ENCODE measurements at regions not wholly inside any gene's neighbourhood (a gene's known extent, or its start where the extent isn't known, plus 50 kb on each side); places are given as distances from the start of the nearest gene placed in this dataset.

GRCh38 chr2:23271230-23271629 lies 113.7 kb upstream of the KLHL29 start:
- intact Hi-C loops (cut with DNase I) = no loop called here
- no peak for ATAC-seq
- no peak for DNase-seq (ENCODE audit: low spot score)

- ATAC-seq (no peak), DNase-seq (ENCODE audit: low spot score) (no peak)
- intact Hi-C loops (cut with DNase I) = no loop called here
These were observed 111.2 kb upstream of the KLHL29 start for GRCh38 chr2:23273786-23274185.

- intact Hi-C loops (cut with DNase I) = no loop called here
- no peak for ATAC-seq
- DNase-seq (ENCODE audit: low spot score) = no peak
These were observed 104.6 kb upstream of the KLHL29 start for GRCh38 chr2:23280401-23280800.

GRCh38 chr2:23283653-23284052 lies 101.3 kb upstream of the KLHL29 start:
- ATAC-seq (no peak), DNase-seq (ENCODE audit: low spot score) (no peak)

GRCh38 chr2:23285091-23285800 lies 99.7 kb upstream of the KLHL29 start:
- DNase-seq (ENCODE audit: low spot score) = no peak
- intact Hi-C loops (cut with DNase I) = no loop called here
- no peak for ATAC-seq

More at GRCh38 chr2:23283653-23284052, 101.3 kb upstream of the KLHL29 start:
- intact Hi-C loops (cut with DNase I) = no loop called here

DNA sequence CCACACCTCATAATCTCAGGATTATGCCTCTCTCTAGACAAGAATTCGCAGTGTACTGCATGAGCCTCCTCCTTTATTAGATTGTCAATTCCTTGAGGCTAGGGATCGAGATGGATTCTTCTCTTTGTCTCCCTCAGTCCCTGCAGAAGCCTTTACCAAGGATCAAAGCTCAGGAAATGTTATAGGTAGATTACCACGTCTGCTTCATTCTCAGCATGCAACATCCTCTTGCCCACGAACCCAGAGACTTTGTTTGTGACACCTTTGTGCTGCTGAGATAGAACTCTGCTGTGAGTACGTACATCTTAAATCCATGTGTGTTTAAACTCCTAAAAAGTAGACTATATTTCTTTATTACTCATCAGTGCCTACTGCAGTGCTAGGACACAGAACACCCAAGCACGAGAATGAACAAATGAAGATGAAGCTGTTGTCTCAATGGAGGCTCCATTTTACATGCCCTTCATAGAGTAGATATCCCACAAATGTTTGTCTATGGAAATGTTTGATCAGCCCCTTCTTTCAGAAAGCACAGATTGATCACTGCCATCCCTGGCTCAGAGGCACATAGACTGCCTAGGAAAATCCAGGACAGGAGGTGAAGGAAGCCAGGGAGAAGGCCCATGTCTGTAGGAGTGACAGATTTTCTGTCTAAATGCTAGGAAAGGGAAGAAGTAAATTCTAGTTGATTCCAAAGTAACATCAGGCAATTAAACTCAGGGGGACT lies 98.8 kb upstream of the KLHL29 start:
- intact Hi-C loops (cut with DNase I) = no loop called here
- ATAC-seq = peak; percentile 7
- DNase-seq (ENCODE audit: low spot score) = no peak

DNA sequence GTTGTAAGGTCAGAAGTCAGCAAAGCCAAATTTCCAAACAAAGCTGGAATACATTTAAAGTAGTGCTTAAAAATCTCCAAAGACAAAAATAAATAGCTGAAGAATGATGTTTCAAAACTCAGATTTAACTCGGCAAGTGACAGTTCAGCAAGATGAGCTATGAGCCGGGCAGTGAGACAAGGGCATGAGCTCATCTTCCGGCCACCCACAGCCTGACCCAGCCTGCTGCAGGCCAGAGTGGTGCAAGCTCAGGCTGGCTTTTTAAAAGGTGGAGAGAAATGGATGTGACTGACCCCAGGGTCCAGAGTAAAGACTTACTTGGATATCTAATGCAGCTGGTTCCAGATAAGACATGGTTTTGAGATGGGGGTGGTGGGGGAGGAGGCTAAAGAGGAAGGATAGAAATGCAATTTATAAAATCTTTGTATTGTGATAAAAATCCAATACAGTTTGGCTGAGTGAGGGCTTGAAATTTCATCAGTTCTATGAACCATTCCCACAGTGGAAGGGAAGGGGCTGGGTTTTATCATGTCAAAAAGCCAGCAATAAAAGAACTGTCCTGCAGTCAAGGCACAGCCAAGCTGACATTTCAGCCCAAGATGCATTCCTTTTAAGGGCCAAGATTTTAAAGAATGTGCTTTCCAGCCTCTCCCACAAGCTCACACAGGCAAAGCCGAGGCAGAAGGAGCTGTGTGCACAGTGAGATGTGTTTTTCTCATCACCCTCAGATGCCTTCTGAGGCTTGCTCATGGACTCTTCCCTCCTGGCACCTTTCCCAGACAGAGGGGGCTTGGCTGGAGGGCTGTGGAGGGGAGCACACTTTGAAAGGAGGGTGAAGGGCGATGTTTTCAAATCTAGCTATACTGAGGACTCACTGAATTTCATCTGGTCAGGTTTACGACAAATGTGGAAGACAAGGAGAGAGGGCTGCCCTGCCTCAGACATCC lies 97.9 kb upstream of the KLHL29 start:
- peak; percentile 96 for ATAC-seq
- DNase-seq (ENCODE audit: low spot score) = peak; percentile 67
- intact Hi-C loops (cut with DNase I) = no loop called here

- ATAC-seq = no peak
- no peak for DNase-seq (ENCODE audit: low spot score)
- intact Hi-C loops (cut with DNase I) = no loop called here
These were observed 95.3 kb upstream of the KLHL29 start for GRCh38 chr2:23289671-23290070.

- intact Hi-C loops (cut with DNase I) = no loop called here
- no peak for DNase-seq (ENCODE audit: low spot score)
- peak; percentile 58 for ATAC-seq
These were observed 93.7 kb upstream of the KLHL29 start for GRCh38 chr2:23291239-23291638.

- DNase-seq (ENCODE audit: low spot score) (no peak), ATAC-seq (no peak)
- intact Hi-C loops (cut with DNase I) = no loop called here
These were observed 93.0 kb upstream of the KLHL29 start for GRCh38 chr2:23292024-23292423.

- intact Hi-C loops (cut with DNase I) = no loop called here
- DNase-seq (ENCODE audit: low spot score) (peak; percentile 65), ATAC-seq (peak; percentile 47)
These were observed 91.9 kb upstream of the KLHL29 start for GRCh38 chr2:23293063-23293462.

- peak; percentile 38 for ATAC-seq
- no peak for DNase-seq (ENCODE audit: low spot score)
- intact Hi-C loops (cut with DNase I) = no loop called here
These were observed 91.2 kb upstream of the KLHL29 start for GRCh38 chr2:23293731-23294130.

GRCh38 chr2:23294238-23294637 lies 90.7 kb upstream of the KLHL29 start:
- no peak for DNase-seq (ENCODE audit: low spot score)
- no peak for ATAC-seq
- intact Hi-C loops (cut with DNase I) = no loop called here

DNA sequence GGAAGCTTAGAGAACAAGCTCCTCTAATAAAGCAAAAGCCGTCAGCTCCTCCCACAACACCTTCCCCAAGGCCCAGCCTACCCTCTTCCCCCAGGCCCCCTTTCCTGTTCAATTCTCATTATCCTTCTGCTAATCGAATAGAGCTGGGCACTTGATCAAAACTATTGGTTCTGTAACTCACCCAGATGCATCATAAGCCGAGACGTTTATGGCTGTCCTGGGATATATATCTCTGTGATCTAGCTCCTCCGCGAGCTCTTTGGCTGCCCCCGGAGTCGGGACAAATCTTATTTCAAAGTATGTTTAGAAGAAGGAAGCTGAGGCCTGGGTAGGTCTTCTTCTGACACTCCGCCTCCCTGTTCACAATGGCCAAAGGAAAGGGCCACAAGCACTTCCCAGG lies 88.3 kb upstream of the KLHL29 start:
- DNase-seq (ENCODE audit: low spot score) = no peak
- intact Hi-C loops (cut with DNase I) = no loop called here
- no peak for ATAC-seq

DNA sequence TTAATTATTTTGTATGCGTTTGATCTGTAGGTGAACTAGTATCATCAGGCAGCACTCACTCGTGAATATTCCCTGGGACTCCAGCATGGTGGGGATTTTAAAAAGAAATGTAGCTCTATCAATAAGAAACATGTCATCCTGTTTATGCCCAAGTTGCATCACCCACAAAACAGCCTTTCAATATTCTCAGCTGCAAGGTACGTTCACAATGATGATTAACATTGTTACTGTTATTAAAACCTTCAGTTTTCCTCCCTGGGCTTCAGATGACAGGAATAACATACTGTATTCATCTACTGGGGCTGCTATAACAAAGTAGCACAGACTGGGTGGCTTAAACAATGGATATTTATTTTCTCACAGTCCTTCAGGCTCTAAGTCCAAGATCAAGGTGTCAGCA lies 87.9 kb upstream of the KLHL29 start:
- no peak for ATAC-seq
- intact Hi-C loops (cut with DNase I) = no loop called here
- no peak for DNase-seq (ENCODE audit: low spot score)

DNA sequence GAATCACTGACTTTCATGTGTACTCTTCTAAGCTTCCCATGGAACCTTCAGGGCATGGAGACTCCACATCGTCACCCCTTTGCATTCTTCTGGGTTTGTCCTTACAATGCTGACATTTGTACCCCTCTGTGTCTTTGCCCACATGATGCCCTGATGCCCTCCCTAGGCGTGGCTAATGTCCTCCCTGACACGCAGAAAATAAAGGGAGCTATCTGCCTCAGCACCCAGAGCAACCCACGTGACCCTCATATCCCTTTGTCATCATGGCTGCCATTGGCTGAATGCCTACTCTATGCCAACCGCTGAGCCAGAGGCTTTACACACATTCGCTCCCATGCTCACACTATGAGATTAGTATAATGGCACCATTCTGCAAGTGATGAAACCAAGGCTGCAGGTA lies 86.4 kb upstream of the KLHL29 start:
- no peak for DNase-seq (ENCODE audit: low spot score)
- intact Hi-C loops (cut with DNase I) = no loop called here
- no peak for ATAC-seq

- DNase-seq (ENCODE audit: low spot score) (no peak), ATAC-seq (no peak)
- intact Hi-C loops (cut with DNase I) = no loop called here
These were observed 85.3 kb upstream of the KLHL29 start for GRCh38 chr2:23299476-23300195.

- no peak for ATAC-seq
- intact Hi-C loops (cut with DNase I) = no loop called here
- no peak for DNase-seq (ENCODE audit: low spot score)
These were observed 83.8 kb upstream of the KLHL29 start for GRCh38 chr2:23301136-23301535.

DNA sequence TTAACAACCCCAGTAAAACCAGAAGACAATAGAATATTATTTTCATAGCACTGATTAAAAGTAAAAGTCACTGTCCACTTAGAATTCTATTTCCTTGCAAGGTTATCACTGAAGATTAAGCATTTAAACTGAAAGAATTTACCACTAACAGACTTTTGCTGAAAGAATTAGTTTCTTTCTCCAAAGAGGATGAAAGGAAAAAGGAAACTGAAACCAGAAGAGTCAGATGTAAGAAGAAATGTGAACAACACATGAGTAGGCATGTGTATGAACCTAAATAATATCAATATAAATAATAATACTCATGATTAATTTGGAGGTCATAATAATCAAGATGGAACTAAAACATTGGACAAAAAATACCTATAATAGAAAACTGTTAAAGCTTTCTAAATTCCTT lies 82.4 kb upstream of the KLHL29 start:
- intact Hi-C loops (cut with DNase I) = no loop called here
- DNase-seq (ENCODE audit: low spot score) = no peak
- ATAC-seq = no peak

Data from sciatic nerve (tissue), 2 donors.